Neural cell (in vitro differentiated cells): ENCODE measurements at regions not wholly inside any gene's neighbourhood (a gene's known extent, or its start where the extent isn't known, plus 50 kb on each side); places are given as distances from the start of the nearest gene placed in this dataset.

Source experiments
- H2AFZ ChIP-seq: fragments of 200-600, 300-800 bp; sonication (generic), shearing (Covaris generic); 2 replicates; pipeline ENCODE4 v1.6.0; 2014; ENCODE audit warnings: low read depth, mild to moderate bottlenecking, antibody characterized with exemption, low read length, moderate library complexity
- H3F3A ChIP-seq: fragments of 200-600 bp; shearing (Covaris generic); 2 replicates; pipeline ENCODE4 v1.6.1; 2016; ENCODE audit warnings: mild to moderate bottlenecking, moderate library complexity, mixed read lengths, antibody characterized with exemption, low read length; ENCODE audit not compliant: insufficient read depth, poor library complexity, severe bottlenecking
- H3K27ac ChIP-seq: fragments of 200-600, 300-800 bp; sonication (generic), shearing (Covaris generic); 2 replicates; pipeline ENCODE4 v1.5.1; 2014; ENCODE audit warnings: mild to moderate bottlenecking, low read length, moderate library complexity
- H3K27me3 ChIP-seq: fragments of 300-800, 200-600 bp; sonication (generic), shearing (Covaris generic); 2 replicates; pipeline ENCODE4 v1.6.0; 2014; ENCODE audit warnings: mild to moderate bottlenecking, low read depth, low read length, moderate library complexity; ENCODE audit not compliant: insufficient read depth
- H3K36me3 ChIP-seq: fragments of 300-800, 200-600 bp; sonication (generic), shearing (Covaris generic); 2 replicates; pipeline ENCODE4 v1.5.1; 2014; ENCODE audit warnings: mild to moderate bottlenecking, antibody characterized with exemption, low read length, moderate library complexity; ENCODE audit not compliant: insufficient read depth
- H3K4me2 ChIP-seq: fragments of 300-800, 200-600 bp; sonication (generic), shearing (Covaris generic); 2 replicates; pipeline ENCODE4 v1.6.0; 2014; ENCODE audit warnings: mild to moderate bottlenecking, low read length
- H3K4me3 ChIP-seq: fragments of 300-800, 200-600 bp; sonication (generic), shearing (Covaris generic); 2 replicates; pipeline ENCODE4 v1.5.1; 2014; ENCODE audit warnings: mild to moderate bottlenecking, low read length, moderate library complexity
- H3K79me2 ChIP-seq: fragments of 200-600 bp; shearing (Covaris generic); replicated peaks from 2 replicates; pipeline ENCODE4 v1.6.0; 2014; ENCODE audit warnings: mild to moderate bottlenecking, low read length, moderate library complexity; ENCODE audit not compliant: insufficient read depth
- H3K9ac ChIP-seq: fragments of 300-800, 200-600 bp; sonication (generic), shearing (Covaris generic); 2 replicates; pipeline ENCODE4 v1.6.1; 2016; ENCODE audit warnings: mild to moderate bottlenecking, low read length, mixed read lengths
- H3K9me2 ChIP-seq: fragments of 200-600 bp; shearing (Covaris generic); 2 replicates; pipeline ENCODE4 v1.6.1; 2016; ENCODE audit warnings: mild to moderate bottlenecking, low read length, mixed read lengths; ENCODE audit not compliant: insufficient read depth
- H3K9me3 ChIP-seq: fragments of 200-600, 300-800 bp; sonication (generic), shearing (Covaris generic); 2 replicates; pipeline ENCODE4 v1.6.1; 2016; ENCODE audit warnings: mild to moderate bottlenecking, mixed run types, low read length, moderate library complexity, mixed read lengths
- H4K20me1 ChIP-seq: fragments of 200-600 bp; shearing (Covaris generic); 2 replicates; pipeline ENCODE4 v1.6.1; 2016; ENCODE audit warnings: mild to moderate bottlenecking, mixed run types; ENCODE audit not compliant: insufficient read depth
- EP300 ChIP-seq: fragments of 450-650 bp; conservative IDR thresholded peaks from 2 replicates; pipeline ENCODE4 v1.6.1; 2014; ENCODE audit warnings: antibody characterized with exemption, mild to moderate bottlenecking, moderate library complexity; ENCODE audit not compliant: poor library complexity, severe bottlenecking
- EZH2 ChIP-seq: fragments of 200-600, 300-800 bp; shearing (Covaris generic), sonication (generic); IDR thresholded peaks from 2 replicates; pipeline ENCODE4 v1.6.1; 2014; ENCODE audit warnings: antibody characterized with exemption, low read length, borderline replicate concordance, mild to moderate bottlenecking; ENCODE audit not compliant: insufficient read depth, poor library complexity, severe bottlenecking
- MXI1 ChIP-seq: fragments of 450-650 bp; conservative IDR thresholded peaks from 2 replicates; pipeline ENCODE4 v1.6.1; 2014; ENCODE audit warnings: antibody characterized with exemption, mild to moderate bottlenecking; ENCODE audit not compliant: poor library complexity, severe bottlenecking
- POLR2AphosphoS5 ChIP-seq: IDR thresholded peaks from 2 replicates; pipeline ENCODE4 v1.6.1; 2012
- RAD21 ChIP-seq: fragments of 450-650 bp; conservative IDR thresholded peaks from 2 replicates; pipeline ENCODE4 v1.6.1; 2014; ENCODE audit warnings: antibody characterized with exemption, mild to moderate bottlenecking, moderate library complexity
- REST ChIP-seq: IDR thresholded peaks from 2 replicates; pipeline ENCODE4 v1.6.1; 2012; ENCODE audit warnings: borderline replicate concordance
- SMC3 ChIP-seq: fragments of 450-650 bp; conservative IDR thresholded peaks from 2 replicates; pipeline ENCODE4 v1.6.1; 2014; ENCODE audit warnings: antibody characterized with exemption, mild to moderate bottlenecking, moderate library complexity; ENCODE audit not compliant: poor library complexity
- TAF1 ChIP-seq: IDR thresholded peaks from 2 replicates; pipeline ENCODE4 v1.6.1; 2012; ENCODE audit warnings: low read depth
- TF ChIP-seq, protein P1 (sequence below): fragments of 450-650 bp; IDR thresholded peaks from 2 replicates; pipeline ENCODE4 v1.5.1; 2014; ENCODE audit warnings: antibody characterized with exemption, mild to moderate bottlenecking, moderate library complexity; ENCODE audit not compliant: poor library complexity, severe bottlenecking

DNA sequence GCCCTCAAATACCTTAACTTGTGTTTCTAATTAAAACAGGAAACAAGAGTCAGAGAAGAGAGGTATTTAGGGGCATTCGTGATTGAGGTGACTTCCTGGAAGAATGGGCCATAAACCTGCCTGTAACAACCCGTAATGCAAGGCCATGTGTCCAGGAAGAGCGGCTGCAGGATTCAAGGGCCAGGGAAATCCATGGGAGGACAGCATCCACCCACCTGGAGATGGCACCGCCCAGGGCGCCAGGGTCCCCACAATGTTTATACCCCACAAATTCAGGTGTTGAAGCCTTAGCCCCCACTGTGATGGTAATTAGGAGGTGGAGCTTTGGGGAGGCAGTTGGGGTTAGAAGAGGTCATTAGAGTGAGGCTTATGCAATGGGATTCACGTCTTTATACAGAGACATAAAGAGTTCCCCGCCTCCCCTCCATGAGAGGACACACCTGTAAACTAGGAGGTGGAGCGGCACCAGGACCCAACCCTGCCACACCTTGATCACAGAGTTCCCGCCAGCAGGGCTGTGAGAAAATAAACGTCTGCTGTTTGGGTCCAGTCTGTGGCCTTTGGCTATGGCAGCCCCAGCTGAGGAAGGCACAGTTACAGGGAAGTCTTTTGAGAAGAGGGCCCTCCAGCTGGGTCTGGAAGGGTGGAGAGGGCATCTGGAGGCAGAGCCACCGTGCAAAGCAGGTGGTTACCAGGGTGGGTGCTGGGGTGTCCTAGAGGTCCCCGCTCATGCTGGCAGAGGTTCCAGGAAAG is 1394.3 kb downstream of the TBC1D22A start:
- Histone ChIP-seq H3K27me3 (no peaks in the 10 kb centered on the region), H3K79me2 (no peaks in the 10 kb centered on the region), H3K9me2 (no peaks in the 10 kb centered on the region), H3K36me3 (no peaks in the 10 kb centered on the region), H3F3A (no peaks in the 10 kb centered on the region), H3K4me3 (no peak overlapping the region), H4K20me1 (no peaks in the 10 kb centered on the region), H3K4me2 (no peak overlapping the region), H2AFZ (no peak overlapping the region), H3K27ac (no peak overlapping the region), H3K9me3 (no peaks in the 10 kb centered on the region), H3K9ac (no peak overlapping the region)
- TF ChIP-seq TAF1 (no peak), MXI1 (no peak), EZH2 (no peak), POLR2AphosphoS5 (no peak), RAD21 (no peak), REST (no peak)
- TF ChIP-seq, protein P1, sequence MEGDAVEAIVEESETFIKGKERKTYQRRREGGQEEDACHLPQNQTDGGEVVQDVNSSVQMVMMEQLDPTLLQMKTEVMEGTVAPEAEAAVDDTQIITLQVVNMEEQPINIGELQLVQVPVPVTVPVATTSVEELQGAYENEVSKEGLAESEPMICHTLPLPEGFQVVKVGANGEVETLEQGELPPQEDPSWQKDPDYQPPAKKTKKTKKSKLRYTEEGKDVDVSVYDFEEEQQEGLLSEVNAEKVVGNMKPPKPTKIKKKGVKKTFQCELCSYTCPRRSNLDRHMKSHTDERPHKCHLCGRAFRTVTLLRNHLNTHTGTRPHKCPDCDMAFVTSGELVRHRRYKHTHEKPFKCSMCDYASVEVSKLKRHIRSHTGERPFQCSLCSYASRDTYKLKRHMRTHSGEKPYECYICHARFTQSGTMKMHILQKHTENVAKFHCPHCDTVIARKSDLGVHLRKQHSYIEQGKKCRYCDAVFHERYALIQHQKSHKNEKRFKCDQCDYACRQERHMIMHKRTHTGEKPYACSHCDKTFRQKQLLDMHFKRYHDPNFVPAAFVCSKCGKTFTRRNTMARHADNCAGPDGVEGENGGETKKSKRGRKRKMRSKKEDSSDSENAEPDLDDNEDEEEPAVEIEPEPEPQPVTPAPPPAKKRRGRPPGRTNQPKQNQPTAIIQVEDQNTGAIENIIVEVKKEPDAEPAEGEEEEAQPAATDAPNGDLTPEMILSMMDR = no peak

DNA sequence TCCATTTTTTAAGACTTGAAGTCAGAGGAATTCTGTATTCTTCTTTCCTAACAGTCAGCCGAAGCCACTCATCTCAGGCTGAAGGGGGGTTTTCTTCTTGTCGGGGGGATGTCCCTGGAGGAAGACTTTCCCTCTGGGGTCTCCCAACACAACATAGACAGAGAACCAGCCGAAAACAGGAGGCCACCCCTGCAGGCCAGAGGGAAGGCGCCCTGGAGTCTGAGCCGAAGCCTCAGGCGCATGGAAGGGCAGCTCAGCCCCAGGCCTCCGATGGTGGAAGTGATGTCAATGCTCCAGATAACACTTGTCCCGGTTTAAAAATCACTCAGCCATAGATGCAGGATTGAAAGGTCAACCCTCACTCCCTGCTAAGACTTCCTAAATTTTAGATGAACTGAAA is 1393.0 kb downstream of the TBC1D22A start:
- no peak for TF ChIP-seq EP300
- TF ChIP-seq TAF1 = no peak
- TF ChIP-seq REST = no peak
- TF ChIP-seq EZH2 = no peak
- no peak for TF ChIP-seq SMC3
- TF ChIP-seq, protein P1 = no peak
- no peak for TF ChIP-seq POLR2AphosphoS5
- TF ChIP-seq MXI1 = no peak
- TF ChIP-seq RAD21 = no peak
- H4K20me1 ChIP-seq = no peaks in the 10 kb centered on the region
- H3K79me2 ChIP-seq = no peaks in the 10 kb centered on the region
- no peaks in the 10 kb centered on the region for H3K36me3 ChIP-seq
- no peak overlapping the region for H3K9ac ChIP-seq
- no peaks in the 10 kb centered on the region for H3K9me2 ChIP-seq
- H3K27me3 ChIP-seq = no peaks in the 10 kb centered on the region
- no peak overlapping the region for H3K4me3 ChIP-seq
- H3K27ac ChIP-seq = no peak overlapping the region
- H2AFZ ChIP-seq = no peak overlapping the region
- no peaks in the 10 kb centered on the region for H3K9me3 ChIP-seq
- no peaks in the 10 kb centered on the region for H3F3A ChIP-seq
- no peak overlapping the region for H3K4me2 ChIP-seq
